ENCODE measurements at regions not wholly inside any gene's neighbourhood (a gene's known extent, or its start where the extent isn't known, plus 50 kb on each side); places are given as distances from the start of the nearest gene placed in this dataset.
"Not testable (repeated sequence)": the region's sequence is repeated elsewhere in the genome, so short reads cannot be mapped to it uniquely, and the experiment has no call there.

- Mint-ChIP-seq H3K27ac (no peak overlapping the region), H3K4me3 (no peak overlapping the region)
- no peak for ATAC-seq
These were observed 117.6 kb downstream of the PCSK1 start for GRCh38 chr5:96315431-96315830.

GRCh38 chr5:96312383-96312782, 120.7 kb downstream of the PCSK1 start:
- peaks cover 3% of the 10 kb centered on the region for H3K36me3 Mint-ChIP-seq (ENCODE audit: low read depth)
- no peaks in the 10 kb centered on the region for H3K4me1 Mint-ChIP-seq
- DNase-seq (no peak), ATAC-seq (no peak)
- no peak overlapping the region for H3K27ac Mint-ChIP-seq
- no peak overlapping the region for H3K4me3 Mint-ChIP-seq
- H3K9me3 ChIP-seq (ENCODE audit: control insufficient read depth, low read length, poor library complexity, severe bottlenecking), result no peaks in the 10 kb centered on the region
- peaks cover 18% of the 10 kb centered on the region for H3K27me3 Mint-ChIP-seq

More at GRCh38 chr5:96315431-96315830, 117.6 kb downstream of the PCSK1 start:
- Mint-ChIP-seq H3K27me3 (peaks cover 18% of the 10 kb centered on the region), H3K36me3 (ENCODE audit: low read depth) (peaks cover 3% of the 10 kb centered on the region), H3K4me1 (no peaks in the 10 kb centered on the region)
- DNase-seq, result no peak
- no peaks in the 10 kb centered on the region for H3K9me3 ChIP-seq (ENCODE audit: control insufficient read depth, low read length, poor library complexity, severe bottlenecking)

GRCh38 chr5:96307047-96307446, 126.0 kb downstream of the PCSK1 start:
- not testable (repeated sequence) for H3K27ac Mint-ChIP-seq; H3K36me3 Mint-ChIP-seq (ENCODE audit: low read depth); DNase-seq; H3K4me3 Mint-ChIP-seq; H3K27me3 Mint-ChIP-seq; H3K9me3 ChIP-seq (ENCODE audit: control insufficient read depth, low read length, poor library complexity, severe bottlenecking); H3K4me1 Mint-ChIP-seq; ATAC-seq

- no peaks in the 10 kb centered on the region for H3K9me3 ChIP-seq (ENCODE audit: control insufficient read depth, low read length, poor library complexity, severe bottlenecking)
- Mint-ChIP-seq H3K4me1 (no peaks in the 10 kb centered on the region), H3K27ac (no peak overlapping the region), H3K4me3 (no peak overlapping the region), H3K36me3 (ENCODE audit: low read depth) (no peaks in the 10 kb centered on the region), H3K27me3 (no peaks in the 10 kb centered on the region)
- DNase-seq, result no peak
- ATAC-seq, result no peak
These were observed 130.8 kb downstream of the PCSK1 start for GRCh38 chr5:96302174-96302738.

GRCh38 chr5:96300976-96301375, 132.1 kb downstream of the PCSK1 start:
- H3K4me3 Mint-ChIP-seq, result no peak overlapping the region
- no peak overlapping the region for H3K27ac Mint-ChIP-seq
- H3K4me1 Mint-ChIP-seq, result no peaks in the 10 kb centered on the region
- no peaks in the 10 kb centered on the region for H3K9me3 ChIP-seq (ENCODE audit: control insufficient read depth, low read length, poor library complexity, severe bottlenecking)
- no peaks in the 10 kb centered on the region for H3K36me3 Mint-ChIP-seq (ENCODE audit: low read depth)
- no peaks in the 10 kb centered on the region for H3K27me3 Mint-ChIP-seq
- DNase-seq (no peak), ATAC-seq (no peak)

- ATAC-seq (no peak), DNase-seq (no peak)
- H3K27ac Mint-ChIP-seq, result no peak overlapping the region
- H3K4me1 Mint-ChIP-seq, result no peaks in the 10 kb centered on the region
- H3K9me3 ChIP-seq (ENCODE audit: control insufficient read depth, low read length, poor library complexity, severe bottlenecking), result no peaks in the 10 kb centered on the region
- H3K36me3 Mint-ChIP-seq (ENCODE audit: low read depth), result no peaks in the 10 kb centered on the region
- H3K27me3 Mint-ChIP-seq, result peaks cover under 1% of the 10 kb centered on the region
- no peak overlapping the region for H3K4me3 Mint-ChIP-seq
These were observed 135.2 kb downstream of the PCSK1 start for GRCh38 chr5:96297867-96298266.

GRCh38 chr5:96297290-96297689, 135.8 kb downstream of the PCSK1 start:
- H3K36me3 Mint-ChIP-seq (ENCODE audit: low read depth), result no peaks in the 10 kb centered on the region
- H3K4me3 Mint-ChIP-seq, result no peak overlapping the region
- no peaks in the 10 kb centered on the region for H3K9me3 ChIP-seq (ENCODE audit: control insufficient read depth, low read length, poor library complexity, severe bottlenecking)
- ATAC-seq (no peak), DNase-seq (no peak)
- H3K27me3 Mint-ChIP-seq, result peaks cover 6% of the 10 kb centered on the region
- no peaks in the 10 kb centered on the region for H3K4me1 Mint-ChIP-seq
- H3K27ac Mint-ChIP-seq, result no peak overlapping the region

GRCh38 chr5:96294884-96295202, 138.2 kb downstream of the PCSK1 start:
- no peaks in the 10 kb centered on the region for H3K36me3 Mint-ChIP-seq (ENCODE audit: low read depth)
- no peak for DNase-seq
- H3K4me3 Mint-ChIP-seq, result no peak overlapping the region
- no peaks in the 10 kb centered on the region for H3K9me3 ChIP-seq (ENCODE audit: control insufficient read depth, low read length, poor library complexity, severe bottlenecking)
- H3K27me3 Mint-ChIP-seq, result peaks cover 7% of the 10 kb centered on the region
- no peak for ATAC-seq
- no peaks in the 10 kb centered on the region for H3K4me1 Mint-ChIP-seq
- no peak overlapping the region for H3K27ac Mint-ChIP-seq

GRCh38 chr5:96293966-96294883, 138.8 kb downstream of the PCSK1 start:
- Mint-ChIP-seq H3K4me3 (no peak overlapping the region), H3K27me3 (peaks cover 7% of the 10 kb centered on the region)

GRCh38 chr5:96292582-96293247, 140.3 kb downstream of the PCSK1 start:
- DNase-seq (no peak), ATAC-seq (no peak)
- H3K9me3 ChIP-seq (ENCODE audit: control insufficient read depth, low read length, poor library complexity, severe bottlenecking), result no peaks in the 10 kb centered on the region
- H3K27me3 Mint-ChIP-seq, result peaks cover 7% of the 10 kb centered on the region
- no peak overlapping the region for H3K4me3 Mint-ChIP-seq
- no peaks in the 10 kb centered on the region for H3K4me1 Mint-ChIP-seq
- no peak overlapping the region for H3K27ac Mint-ChIP-seq
- no peaks in the 10 kb centered on the region for H3K36me3 Mint-ChIP-seq (ENCODE audit: low read depth)

More at GRCh38 chr5:96293966-96294883, 138.8 kb downstream of the PCSK1 start:
- ATAC-seq, result no peak
- Mint-ChIP-seq H3K4me1 (no peaks in the 10 kb centered on the region), H3K27ac (no peak overlapping the region), H3K36me3 (ENCODE audit: low read depth) (no peaks in the 10 kb centered on the region)
- no peak for DNase-seq
- H3K9me3 ChIP-seq (ENCODE audit: control insufficient read depth, low read length, poor library complexity, severe bottlenecking), result no peaks in the 10 kb centered on the region

- H3K27me3 Mint-ChIP-seq, result peaks cover 11% of the 10 kb centered on the region
- ATAC-seq; H3K36me3 Mint-ChIP-seq (ENCODE audit: low read depth); H3K4me1 Mint-ChIP-seq; H3K9me3 ChIP-seq (ENCODE audit: control insufficient read depth, low read length, poor library complexity, severe bottlenecking); H3K27ac Mint-ChIP-seq; H3K4me3 Mint-ChIP-seq; DNase-seq: not testable (repeated sequence)
These were observed 143.8 kb downstream of the PCSK1 start for GRCh38 chr5:96289287-96289686.

GRCh38 chr5:96288845-96289185, 144.2 kb downstream of the PCSK1 start:
- Mint-ChIP-seq H3K27me3 (peaks cover 15% of the 10 kb centered on the region), H3K27ac (no peak overlapping the region), H3K36me3 (ENCODE audit: low read depth) (no peaks in the 10 kb centered on the region), H3K4me1 (no peaks in the 10 kb centered on the region), H3K4me3 (no peak overlapping the region)
- no peak for ATAC-seq
- H3K9me3 ChIP-seq (ENCODE audit: control insufficient read depth, low read length, poor library complexity, severe bottlenecking), result no peaks in the 10 kb centered on the region
- no peak for DNase-seq

- H3K36me3 Mint-ChIP-seq (ENCODE audit: low read depth), result no peaks in the 10 kb centered on the region
- H3K4me1 Mint-ChIP-seq, result no peaks in the 10 kb centered on the region
- DNase-seq (no peak), ATAC-seq (no peak)
- no peak overlapping the region for H3K4me3 Mint-ChIP-seq
- peaks cover 18% of the 10 kb centered on the region for H3K27me3 Mint-ChIP-seq
- H3K27ac Mint-ChIP-seq, result no peak overlapping the region
- no peaks in the 10 kb centered on the region for H3K9me3 ChIP-seq (ENCODE audit: control insufficient read depth, low read length, poor library complexity, severe bottlenecking)
These were observed 144.7 kb downstream of the PCSK1 start for GRCh38 chr5:96288166-96288844.
